ENCODE measurements at regions not wholly inside any gene's neighbourhood (a gene's known extent, or its start where the extent isn't known, plus 50 kb on each side); places are given as distances from the start of the nearest gene placed in this dataset.

DNA sequence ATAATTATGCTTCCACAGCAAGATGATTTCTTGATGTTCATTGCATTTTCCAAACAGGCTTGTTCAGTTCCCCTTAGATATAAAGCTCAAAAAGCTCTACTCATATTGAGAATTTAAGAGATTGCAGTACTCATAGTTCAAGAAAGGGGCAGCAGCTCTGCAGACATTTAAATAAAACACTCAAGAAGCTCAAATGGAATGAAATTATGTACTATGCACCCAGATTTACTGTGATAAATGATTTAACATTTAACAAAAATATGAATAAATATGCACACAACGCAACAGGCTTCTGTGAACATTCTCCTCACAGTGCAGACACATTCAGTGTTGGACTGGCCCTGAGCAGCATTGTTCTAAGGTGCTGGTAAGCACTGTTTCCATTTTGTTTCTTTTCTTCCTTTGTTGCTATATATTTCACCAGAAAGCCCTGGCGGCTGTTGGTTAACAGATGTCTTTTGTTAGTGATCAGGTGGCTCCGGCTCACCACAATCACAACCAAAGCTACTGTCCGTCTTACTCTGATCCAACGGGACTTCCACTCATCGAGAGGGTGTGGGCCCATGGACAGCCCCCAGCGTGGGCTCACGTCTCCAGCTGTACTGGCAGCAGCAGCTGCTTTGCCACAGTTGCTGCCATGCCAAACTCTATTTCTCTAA lies 1440.3 kb downstream of the NCAM2 start:
- TF ChIP-seq, protein P1, sequence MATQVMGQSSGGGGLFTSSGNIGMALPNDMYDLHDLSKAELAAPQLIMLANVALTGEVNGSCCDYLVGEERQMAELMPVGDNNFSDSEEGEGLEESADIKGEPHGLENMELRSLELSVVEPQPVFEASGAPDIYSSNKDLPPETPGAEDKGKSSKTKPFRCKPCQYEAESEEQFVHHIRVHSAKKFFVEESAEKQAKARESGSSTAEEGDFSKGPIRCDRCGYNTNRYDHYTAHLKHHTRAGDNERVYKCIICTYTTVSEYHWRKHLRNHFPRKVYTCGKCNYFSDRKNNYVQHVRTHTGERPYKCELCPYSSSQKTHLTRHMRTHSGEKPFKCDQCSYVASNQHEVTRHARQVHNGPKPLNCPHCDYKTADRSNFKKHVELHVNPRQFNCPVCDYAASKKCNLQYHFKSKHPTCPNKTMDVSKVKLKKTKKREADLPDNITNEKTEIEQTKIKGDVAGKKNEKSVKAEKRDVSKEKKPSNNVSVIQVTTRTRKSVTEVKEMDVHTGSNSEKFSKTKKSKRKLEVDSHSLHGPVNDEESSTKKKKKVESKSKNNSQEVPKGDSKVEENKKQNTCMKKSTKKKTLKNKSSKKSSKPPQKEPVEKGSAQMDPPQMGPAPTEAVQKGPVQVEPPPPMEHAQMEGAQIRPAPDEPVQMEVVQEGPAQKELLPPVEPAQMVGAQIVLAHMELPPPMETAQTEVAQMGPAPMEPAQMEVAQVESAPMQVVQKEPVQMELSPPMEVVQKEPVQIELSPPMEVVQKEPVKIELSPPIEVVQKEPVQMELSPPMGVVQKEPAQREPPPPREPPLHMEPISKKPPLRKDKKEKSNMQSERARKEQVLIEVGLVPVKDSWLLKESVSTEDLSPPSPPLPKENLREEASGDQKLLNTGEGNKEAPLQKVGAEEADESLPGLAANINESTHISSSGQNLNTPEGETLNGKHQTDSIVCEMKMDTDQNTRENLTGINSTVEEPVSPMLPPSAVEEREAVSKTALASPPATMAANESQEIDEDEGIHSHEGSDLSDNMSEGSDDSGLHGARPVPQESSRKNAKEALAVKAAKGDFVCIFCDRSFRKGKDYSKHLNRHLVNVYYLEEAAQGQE (IDR thresholded peaks at IDR 0.05; ENCODE audit: insufficient read depth in 1 of 2, low read depth in 2 of 2, low read length in 2 of 2): no peak
- TF ChIP-seq SIN3A (IDR thresholded peaks at IDR 0.05; ENCODE audit: borderline replicate concordance, insufficient read depth, low read length): no peak
- no peak for TF ChIP-seq POLR2AphosphoS5 (IDR thresholded peaks at IDR 0.05; ENCODE audit: low read depth, low read length)
- TF ChIP-seq TAF1 (IDR thresholded peaks at IDR 0.05; ENCODE audit: borderline replicate concordance, insufficient read depth, low read length): no peak
- TF ChIP-seq FOXP2 (optimal IDR thresholded peaks at IDR 0.05; ENCODE audit: borderline replicate concordance, extremely low read depth, extremely low read length, insufficient read depth): no peak

GRCh38 chr21:22444990-22445389 lies 1446.8 kb downstream of the NCAM2 start:
- no peak for TF ChIP-seq POLR2AphosphoS5 (IDR thresholded peaks at IDR 0.05; ENCODE audit: low read depth, low read length)
- TF ChIP-seq TAF1 (IDR thresholded peaks at IDR 0.05; ENCODE audit: borderline replicate concordance, insufficient read depth, low read length): no peak
- no peak for TF ChIP-seq SIN3A (IDR thresholded peaks at IDR 0.05; ENCODE audit: borderline replicate concordance, insufficient read depth, low read length)
- TF ChIP-seq, protein P1 (IDR thresholded peaks at IDR 0.05; ENCODE audit: insufficient read depth in 1 of 2, low read depth in 2 of 2, low read length in 2 of 2): no peak
- TF ChIP-seq FOXP2 (optimal IDR thresholded peaks at IDR 0.05; ENCODE audit: borderline replicate concordance, extremely low read depth, extremely low read length, insufficient read depth): no peak

DNA sequence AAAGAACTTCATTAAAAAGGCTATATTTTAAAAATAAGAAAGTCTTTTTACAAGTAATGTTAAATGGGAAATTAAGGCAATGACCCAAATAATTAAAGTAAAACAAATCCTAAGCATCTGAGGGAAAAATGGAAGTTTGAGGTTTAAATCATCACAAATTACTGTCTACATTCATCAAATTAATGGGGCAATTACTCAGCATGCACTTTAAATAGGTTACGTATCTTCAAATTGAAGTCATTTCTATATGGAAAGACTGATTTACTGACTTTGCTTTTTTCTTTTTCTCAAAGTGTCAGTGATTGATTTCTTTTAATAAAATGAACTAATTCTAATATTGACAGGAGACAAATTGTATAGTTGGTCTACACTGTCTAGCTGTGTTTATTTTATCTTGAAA lies 1452.3 kb downstream of the NCAM2 start:
- TF ChIP-seq TAF1 (IDR thresholded peaks at IDR 0.05; ENCODE audit: borderline replicate concordance, insufficient read depth, low read length) (no peak), POLR2AphosphoS5 (IDR thresholded peaks at IDR 0.05; ENCODE audit: low read depth, low read length) (no peak), FOXP2 (optimal IDR thresholded peaks at IDR 0.05; ENCODE audit: borderline replicate concordance, extremely low read depth, extremely low read length, insufficient read depth) (no peak), SIN3A (IDR thresholded peaks at IDR 0.05; ENCODE audit: borderline replicate concordance, insufficient read depth, low read length) (no peak)
- TF ChIP-seq, protein P1 (IDR thresholded peaks at IDR 0.05; ENCODE audit: insufficient read depth in 1 of 2, low read depth in 2 of 2, low read length in 2 of 2): no peak

DNA sequence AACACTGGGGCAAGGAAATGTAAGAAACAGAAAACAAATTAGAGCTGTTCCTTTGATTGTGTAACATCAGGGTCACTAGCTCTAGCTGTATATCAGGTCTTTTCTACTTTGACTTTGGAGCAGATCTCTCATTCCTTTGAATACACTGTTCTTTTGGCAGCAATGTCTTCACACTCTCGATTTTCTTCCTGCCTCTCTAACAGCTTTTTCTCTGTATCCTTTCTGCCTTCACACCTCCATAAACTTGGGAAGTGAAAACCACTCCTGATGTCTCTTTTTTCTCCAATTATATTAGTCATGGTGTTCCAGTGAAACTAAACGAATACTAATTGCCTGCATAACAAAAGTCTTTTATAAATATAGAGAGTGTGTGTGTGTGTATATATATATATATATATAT lies 1458.0 kb downstream of the NCAM2 start:
- no peak for TF ChIP-seq POLR2AphosphoS5 (IDR thresholded peaks at IDR 0.05; ENCODE audit: low read depth, low read length)
- TF ChIP-seq FOXP2 (optimal IDR thresholded peaks at IDR 0.05; ENCODE audit: borderline replicate concordance, extremely low read depth, extremely low read length, insufficient read depth): no peak
- TF ChIP-seq, protein P1 (IDR thresholded peaks at IDR 0.05; ENCODE audit: insufficient read depth in 1 of 2, low read depth in 2 of 2, low read length in 2 of 2): no peak
- no peak for TF ChIP-seq TAF1 (IDR thresholded peaks at IDR 0.05; ENCODE audit: borderline replicate concordance, insufficient read depth, low read length)
- TF ChIP-seq SIN3A (IDR thresholded peaks at IDR 0.05; ENCODE audit: borderline replicate concordance, insufficient read depth, low read length): no peak
